ENCODE measurements at regions not wholly inside any gene's neighbourhood (a gene's known extent, or its start where the extent isn't known, plus 50 kb on each side); places are given as distances from the start of the nearest gene placed in this dataset.

DNA sequence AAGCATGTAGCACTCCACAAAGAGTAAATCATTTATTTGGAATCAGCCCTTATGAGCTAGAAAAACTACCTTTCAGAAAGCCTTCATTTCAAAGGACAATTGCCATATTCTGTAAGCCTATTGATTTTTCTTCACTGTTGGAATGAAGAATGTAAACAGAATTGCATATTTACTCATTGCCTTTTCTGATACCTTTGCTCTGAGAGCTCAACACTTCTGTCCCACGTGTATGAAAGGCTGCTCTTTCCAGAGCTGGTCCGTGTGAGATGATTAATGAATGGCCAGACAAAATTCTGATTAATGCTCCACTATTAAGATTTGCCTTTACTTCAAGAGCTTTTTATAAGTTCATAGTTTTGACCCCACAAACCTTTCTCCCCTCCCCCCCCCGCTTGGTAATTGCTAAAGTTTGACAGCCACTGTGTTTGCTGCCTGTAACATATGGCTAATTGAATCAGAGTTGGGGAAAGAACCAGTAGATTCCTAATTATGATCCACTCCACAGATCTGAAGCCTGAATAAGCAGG lies 63.0 kb upstream of the PLEKHA5 start:
- TF ChIP-seq TAF9B (IDR thresholded peaks at IDR 0.05; ENCODE audit: partially characterized antibody) (no peak), FOXK1 (CRISPR knock-in tag; IDR thresholded peaks at IDR 0.05; ENCODE audit: borderline replicate concordance) (no peak)

All from K562 (cell line).